AML-193 (cell line): ENCODE measurements at regions not wholly inside any gene's neighbourhood (a gene's known extent, or its start where the extent isn't known, plus 50 kb on each side); places are given as distances from the start of the nearest gene placed in this dataset.

ENCODE experiments used
- DNase-seq, 2 experiments: peaks; one replicate each; lab custom pipeline; 2025; lab: John Stamatoyannopoulos, UW

DNA sequence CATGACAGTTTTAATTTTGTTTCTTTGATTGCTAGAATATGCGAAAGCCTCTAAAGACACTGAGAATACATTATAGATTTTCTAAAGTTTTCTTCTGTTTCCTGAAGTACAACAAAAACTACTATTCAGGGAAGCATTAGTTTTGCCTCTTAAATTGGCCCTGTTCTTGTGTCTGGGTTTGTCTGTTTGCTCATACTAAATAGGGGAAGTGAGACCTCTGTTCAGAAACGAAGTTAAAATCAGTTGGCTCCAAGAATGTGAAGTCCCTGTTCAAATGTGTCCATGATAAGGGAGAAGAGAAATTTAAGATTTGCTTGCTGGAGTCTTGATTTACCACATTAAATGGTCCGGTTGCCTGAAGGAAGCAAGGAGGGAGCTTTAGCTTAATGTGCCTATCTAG is 327.3 kb upstream of the GBE1 start:
- no peak for DNase-seq

DNA sequence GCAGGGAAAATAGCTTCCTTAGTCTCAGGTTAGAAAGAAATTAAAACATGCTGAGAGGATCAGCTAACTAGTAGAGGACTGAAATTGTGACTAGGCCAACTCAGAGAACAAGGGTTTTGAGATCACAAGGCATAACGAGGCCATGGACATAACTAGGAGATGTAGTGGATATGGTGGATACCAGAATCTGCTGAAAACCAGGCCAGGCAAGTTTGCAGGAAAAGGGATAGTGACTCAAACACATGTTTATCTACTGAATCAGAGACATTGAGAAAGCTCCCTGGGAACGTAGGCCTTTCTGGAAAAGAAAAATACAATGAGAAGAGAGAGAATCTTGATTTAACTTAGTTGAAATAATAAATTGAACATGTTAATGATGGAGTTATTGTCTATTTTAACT is 326.5 kb upstream of the GBE1 start:
- no peak for DNase-seq

DNA sequence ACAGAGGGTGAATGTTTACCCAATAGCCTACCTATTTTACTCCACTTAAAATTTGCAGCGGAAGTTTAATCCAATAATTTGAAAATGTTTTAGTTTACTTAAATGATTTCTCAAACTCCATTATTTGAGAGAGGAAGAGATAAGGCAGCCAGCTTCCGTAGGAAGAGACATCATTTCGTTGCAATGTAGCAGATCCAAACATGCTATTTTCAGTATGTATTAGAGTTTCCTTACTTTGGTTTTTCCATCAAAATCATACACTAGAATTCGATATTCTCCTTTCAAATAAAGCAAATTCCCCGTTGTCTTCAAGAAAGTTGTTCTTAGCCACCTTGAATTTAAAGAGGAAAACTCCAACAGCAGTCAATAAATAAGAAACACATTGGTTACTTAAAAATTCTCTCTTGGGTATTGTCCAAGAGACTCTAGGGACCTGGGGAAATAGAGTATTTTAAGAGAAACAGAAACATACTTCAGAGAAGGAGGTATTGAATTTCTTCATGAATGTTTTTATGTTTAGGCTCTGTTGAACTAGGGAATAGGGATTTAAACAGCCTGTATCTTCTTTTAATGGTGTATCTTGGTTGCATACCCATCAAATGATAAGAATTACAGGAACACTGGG is 324.5 kb upstream of the GBE1 start:
- DNase-seq = no peak

DNA sequence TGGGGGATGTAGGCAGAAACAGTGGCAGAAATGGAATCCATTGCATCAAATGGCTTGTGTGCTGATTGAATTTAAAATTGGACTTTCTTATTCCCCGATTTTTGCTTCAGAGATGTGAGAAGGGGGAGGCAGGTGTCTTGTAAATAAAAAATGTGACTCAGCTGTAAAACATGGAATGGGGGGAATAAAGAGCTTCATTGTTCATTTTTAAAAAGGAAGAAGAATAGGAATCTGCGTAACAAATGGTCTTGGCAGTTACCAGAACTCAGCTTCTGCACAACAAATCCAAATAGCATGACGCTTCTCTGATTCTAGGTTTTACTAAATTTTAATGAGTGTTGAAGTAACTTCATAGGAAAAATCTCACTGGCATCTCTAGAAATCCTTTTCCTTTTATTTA is 323.9 kb upstream of the GBE1 start:
- no peak for DNase-seq

DNA sequence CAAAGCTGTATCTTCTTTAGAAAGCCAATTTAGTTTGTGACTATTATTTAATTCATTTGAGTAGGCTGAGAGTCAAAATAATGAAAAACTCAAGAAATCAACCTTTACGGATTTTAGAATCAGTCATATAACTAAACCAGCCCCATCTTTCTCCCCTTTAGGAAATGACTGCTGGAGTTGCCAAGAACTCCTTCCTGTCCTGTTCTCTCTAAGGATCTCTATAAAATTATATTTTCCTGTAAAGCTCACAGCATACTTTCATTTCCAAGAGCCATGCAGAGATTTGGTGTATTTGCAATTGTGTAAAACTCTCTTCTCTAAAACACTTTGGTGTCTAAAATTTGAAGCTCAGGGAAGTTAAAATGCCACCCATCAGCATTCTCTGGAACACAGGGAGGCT is 323.4 kb upstream of the GBE1 start:
- DNase-seq = no peak

DNA sequence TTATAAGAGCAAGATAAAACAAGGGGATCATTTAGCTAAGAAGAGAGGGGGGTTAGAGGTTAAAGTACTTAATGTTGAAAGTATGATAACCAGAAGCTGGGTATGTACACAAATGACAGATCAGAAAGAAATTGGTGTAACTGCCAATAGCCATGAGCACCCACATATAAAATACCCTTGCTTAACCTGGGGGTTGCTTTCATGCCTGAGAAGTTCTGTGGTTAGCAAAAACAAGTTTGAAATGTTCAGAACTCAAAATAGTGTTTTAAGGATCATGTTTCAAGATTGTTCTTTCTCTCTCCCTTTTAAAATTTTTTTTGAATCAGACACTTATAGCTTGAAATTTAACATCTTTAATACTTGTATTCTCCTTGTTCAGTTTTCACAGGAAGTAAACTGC is 321.4 kb upstream of the GBE1 start:
- no peak for DNase-seq

DNA sequence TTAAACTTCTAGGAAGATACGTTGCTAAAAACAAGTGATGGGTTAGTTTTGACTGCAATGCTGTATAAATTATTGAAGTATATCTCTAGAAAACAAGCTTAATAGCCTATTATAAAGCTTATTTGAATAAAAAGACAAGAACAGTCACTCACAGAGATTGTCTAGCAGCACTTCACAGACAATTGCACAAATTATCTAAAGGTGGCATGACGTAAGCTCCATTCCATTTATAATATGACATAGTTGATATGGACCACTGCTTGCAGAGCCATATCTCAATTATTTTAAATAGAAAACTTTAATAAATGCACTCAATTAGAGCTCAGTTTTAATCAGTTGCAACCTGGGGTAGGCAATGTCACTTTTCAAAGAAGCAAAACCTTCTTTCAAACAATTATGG is 319.9 kb upstream of the GBE1 start:
- no peak for DNase-seq

DNA sequence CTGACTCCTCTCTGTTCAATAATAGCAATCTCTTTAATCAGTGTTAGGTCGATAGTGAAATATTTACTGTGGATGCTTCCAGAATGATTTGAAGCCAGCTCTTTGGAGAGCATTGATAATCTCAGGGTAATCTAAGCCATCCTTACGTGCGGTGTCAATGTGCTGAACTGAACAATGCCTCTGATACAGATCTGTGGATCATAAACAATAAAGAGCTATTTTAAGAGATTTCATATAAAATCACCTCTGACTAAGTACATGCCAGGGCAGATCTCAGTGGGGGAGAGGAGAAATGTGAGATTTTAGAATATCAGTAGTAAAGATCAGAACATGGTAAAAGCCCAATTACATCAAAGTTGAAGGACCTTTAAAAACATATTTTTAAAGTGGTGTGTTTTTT is 319.3 kb upstream of the GBE1 start:
- DNase-seq = no peak

DNA sequence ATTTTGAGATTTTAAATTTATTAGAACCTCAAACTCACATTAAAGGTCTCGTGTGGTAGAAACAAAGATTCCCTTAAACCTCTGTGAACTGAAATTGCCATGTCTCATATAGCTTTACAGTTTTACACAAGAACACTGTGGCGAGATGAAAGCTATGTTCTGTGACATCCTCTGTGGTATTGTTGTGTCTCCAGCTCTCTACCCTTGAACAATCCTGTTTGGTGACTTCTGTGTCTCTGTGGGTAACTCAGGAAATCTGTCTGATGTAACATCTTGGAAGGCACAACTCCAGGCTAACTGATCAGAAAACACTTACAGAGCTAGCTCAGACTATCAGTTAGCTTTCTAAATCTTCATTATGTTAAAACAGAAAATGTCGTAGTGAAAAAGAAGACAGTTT is 318.8 kb upstream of the GBE1 start:
- peak; percentile 31 to 42 for DNase-seq

DNA sequence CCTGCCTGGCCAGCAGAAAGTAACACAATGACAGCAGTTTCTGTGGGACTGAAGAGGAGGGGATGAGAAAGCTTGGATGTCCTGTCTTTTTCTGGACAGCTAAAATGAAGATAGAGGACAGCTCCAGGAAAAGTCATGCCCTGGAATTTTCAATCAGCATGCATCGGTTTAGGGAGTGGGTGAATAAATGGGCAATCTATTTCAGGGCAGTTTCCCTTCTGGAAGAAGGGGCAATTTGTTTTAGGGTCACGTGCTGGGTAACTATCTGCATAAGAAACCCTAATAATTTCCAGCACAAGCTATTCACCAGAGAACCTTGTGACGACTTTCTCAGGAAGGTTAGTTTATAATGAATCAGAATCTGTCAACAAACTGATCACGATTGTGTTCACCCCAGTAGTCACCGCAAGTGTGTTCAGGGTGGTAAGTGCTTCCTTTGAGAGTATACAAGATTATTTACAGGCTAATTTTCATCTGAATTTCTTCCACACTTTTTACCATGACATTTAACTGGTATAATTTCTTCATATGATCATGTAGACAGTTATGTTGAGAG is 318.0 kb upstream of the GBE1 start:
- no peak for DNase-seq

DNA sequence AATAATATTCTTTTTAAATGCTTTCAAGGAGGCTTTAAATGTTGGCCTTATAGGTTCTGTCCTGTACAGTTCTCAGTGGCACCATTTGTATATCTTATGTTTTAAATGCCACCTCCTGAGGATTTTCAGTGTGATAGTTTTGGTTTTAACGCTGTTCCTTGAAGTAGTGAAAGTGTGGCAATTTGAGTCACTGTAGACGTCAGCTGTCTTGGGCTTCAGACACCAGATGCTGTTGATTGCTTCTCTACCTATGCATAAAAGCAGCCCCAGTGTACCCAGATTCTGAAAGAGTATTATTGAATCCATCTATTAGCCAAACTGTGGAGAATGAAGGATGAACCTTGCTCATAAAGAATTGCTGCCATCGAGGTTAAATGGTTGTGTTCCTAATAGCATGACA is 316.8 kb upstream of the GBE1 start:
- no peak for DNase-seq

DNA sequence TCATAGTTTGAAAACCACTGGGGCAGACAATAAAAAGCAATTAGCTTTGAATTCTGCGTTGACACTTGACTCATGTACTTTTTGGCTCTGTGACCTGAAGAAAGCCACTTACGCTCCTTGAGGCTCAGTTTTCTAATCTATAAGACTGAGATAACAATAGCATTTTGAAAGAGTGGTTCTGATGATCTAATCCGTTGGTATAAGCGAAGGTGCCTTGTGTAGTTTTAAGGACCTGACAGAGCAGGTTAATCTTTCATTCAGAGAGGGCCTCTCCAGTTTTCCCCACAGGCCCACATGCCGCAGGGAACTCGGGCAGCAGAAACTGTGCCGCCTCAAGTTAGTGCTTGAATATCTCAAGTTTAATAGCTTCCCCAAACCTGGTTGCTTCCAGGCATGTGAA is 306.0 kb upstream of the GBE1 start:
- no peak for DNase-seq

DNA sequence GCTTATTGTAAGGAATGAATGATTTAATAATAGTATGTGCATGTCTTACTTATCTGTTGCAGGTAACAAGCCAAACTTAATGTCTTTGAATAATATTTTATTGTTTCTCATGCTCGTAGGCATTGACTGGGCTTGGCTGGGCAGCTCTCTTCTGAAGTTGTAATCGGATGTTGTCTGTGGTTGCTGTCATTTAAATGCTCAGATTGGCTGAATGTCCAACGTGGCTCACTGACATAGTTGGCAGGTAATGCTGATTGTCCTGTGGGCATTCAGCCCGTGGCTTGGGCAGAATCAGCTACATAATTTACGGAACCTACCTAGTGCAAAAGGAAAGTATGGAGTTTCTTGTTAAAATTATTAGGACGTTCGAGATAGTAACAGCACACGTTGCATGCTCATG is 297.4 kb upstream of the GBE1 start:
- no peak for DNase-seq

DNA sequence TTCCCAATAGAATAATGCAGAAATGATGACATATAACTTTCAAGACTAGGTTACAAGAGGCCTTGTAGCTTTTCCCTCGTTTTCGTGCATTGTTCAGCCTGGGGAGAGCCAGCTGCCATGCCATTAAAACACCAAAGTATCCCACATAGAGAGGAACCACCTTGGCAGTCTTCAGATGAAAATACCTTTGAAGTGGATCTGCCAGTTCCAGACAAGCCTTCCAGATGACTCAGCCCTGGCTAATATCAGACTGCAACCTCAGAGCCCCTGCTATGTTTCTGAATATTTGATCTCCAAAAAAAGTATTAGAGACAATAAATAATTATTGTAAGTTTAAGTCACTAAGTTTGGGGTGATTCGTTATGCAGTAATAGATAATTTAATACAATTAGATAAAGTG is 294.3 kb upstream of the GBE1 start:
- no peak for DNase-seq

DNA sequence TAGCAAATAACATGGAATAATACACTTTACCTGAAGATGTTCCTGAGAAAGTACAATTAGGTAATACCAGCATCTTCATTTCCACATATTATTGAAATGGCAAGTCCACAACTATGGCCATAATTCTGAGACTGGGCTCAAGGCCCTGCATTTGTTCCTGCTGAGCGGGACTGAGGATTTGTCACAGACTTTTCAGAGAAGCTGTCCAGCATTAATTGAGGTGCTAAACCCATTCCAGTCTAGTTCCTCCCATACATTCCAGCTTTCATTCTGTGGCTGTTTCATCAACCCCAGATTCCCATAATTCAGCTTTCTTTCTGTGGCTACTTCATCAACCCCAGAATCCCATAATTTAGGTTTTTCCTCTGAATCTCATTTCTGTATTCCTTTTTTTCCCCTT is 293.4 kb upstream of the GBE1 start:
- no peak for DNase-seq

DNA sequence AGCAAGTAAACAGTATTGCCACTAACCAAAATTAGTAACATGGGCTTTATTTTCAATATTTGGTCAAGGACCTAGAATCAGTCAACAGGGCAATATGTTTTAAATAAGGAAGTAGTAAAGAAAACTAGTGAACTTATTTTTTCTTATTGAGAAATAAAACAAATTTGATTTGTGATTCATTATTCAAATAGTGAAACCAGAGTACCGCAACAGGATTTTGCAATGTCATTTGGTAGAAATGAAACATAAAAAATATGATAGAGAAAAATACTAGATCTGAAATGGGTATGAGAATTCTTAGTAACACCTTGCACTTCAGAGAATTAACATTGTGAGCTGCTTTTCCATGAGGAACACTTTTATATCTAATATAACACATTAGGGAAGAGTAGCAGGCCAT is 291.8 kb upstream of the GBE1 start:
- peak in 1 of 2 experiments; percentile 3 for DNase-seq

DNA sequence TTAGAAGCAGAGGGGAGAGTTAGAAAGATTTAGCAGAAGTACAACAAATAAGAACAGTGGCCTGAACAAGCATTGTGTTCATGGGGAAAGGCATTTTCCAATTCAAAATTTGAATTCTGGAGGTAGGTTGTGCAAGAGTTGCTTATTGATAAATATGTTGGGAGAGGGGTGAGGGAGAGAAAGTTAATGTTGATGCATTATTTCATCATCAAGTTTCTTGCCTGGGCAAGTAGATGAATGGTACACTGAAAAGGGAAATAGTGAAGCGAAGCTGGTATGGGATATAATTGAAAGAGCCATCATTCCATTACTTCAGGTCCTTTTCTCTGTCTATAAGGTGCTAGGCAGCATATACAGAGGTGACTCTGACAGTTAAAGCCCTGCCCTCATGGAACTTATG is 288.9 kb upstream of the GBE1 start:
- DNase-seq = no peak

DNA sequence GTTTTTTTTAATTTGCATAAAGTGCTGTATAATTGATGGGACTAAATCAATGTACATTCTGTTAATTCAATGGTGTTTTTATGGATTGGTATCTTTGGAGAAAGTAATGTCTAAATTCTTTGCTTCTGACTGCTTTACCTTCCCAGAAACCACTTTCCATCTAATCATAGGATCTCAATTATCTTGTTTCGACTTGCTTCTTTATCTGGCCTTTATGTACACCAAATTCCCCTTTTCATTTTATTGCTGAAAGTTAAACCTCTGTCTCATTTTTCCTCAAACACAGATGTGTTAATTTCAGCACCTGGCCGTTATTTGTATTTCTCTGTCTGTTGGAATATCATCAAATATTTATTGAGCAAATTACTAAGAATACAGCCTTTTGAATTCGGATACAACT is 287.3 kb upstream of the GBE1 start:
- DNase-seq = no peak

DNA sequence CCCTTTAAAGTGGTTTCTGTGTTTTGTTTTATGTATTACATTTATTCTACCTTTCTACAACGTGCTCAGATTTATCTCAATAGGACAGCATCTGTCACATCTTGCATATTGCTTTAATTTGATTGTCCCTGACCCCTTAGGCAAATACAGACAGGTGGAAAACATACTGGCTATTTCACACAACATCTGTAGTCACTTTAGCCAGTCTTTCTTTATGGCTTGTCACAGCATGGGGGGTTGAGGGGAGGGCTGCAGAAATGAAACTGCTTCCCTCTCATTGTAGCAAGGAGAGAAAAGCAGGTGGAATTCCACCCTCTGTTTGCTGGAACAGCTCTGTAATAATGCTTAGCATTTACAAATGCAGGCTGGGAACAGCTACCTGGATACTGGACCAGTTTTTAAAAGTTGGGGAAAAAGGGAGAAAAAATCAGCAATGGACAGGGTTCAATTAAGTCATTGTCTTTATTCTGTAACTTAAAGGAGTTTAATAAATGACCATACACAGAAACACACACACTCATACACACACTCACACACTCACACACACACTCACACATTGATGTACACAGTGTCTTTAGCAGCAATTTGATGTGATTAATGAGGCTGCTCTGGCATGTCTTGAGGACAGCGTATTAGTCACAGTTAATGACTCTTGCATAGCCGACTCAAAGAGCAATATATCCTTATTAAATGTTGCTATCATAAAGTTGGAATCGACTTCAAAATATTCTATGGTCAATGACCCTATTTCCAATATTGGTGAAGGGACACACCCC is 283.7 kb upstream of the GBE1 start:
- DNase-seq = no peak

DNA sequence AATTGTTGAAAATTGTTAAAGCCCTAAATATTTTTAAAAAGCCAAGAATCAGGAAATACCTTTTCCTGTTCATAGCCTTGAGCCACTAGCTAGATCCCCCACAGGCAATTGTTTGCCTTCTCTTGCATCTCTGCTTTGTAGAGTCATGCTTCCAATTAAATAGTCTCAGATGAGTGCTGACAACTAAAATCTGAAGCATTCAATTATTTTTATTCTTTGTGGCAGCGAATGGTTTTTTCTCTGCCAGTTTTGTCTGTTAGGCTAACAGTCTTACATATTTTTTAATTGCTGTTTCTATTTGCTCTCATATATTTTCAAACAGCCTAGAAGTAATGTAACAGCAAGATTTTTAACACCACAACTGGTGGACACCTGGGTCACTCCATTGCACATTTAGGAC is 277.1 kb upstream of the GBE1 start:
- DNase-seq = no peak

DNA sequence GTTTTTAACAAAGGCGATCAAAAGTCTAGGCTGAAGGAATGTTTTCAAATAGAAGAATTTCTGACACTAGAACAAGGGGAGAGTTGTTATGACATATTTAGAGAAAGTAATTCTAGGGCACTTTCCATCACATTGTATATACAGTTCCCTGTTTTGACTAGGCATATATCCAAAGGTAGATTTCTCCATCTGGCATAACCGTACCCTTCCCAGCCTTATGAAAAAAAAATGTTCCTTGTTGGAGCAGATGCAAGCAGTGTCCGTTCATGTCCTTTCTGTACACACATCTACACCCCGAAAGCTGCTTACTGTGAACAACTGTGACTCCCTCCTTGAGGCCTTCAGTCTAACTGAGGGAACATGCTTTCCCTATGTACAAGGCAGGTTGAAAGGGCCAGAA is 271.7 kb upstream of the GBE1 start:
- DNase-seq = no peak

DNA sequence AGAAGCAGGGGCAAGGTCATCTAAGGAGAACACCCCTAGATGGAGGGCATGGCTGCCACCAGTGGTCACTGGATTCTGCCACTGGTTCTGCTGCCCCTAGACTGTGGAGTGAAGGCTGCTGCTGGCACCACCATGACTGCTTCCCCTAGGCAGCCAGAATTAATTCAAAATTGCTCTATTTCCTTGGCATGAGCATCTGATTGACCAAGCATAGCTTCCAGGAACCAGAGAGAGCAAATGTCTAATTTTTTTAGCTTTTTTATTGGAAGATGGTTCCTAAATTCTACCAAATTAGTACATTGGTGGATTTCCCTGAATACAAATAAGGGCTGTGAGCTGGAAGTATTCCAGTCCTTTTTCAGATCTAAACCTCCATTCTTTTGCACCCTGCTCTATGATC is 270.2 kb upstream of the GBE1 start:
- no peak for DNase-seq

DNA sequence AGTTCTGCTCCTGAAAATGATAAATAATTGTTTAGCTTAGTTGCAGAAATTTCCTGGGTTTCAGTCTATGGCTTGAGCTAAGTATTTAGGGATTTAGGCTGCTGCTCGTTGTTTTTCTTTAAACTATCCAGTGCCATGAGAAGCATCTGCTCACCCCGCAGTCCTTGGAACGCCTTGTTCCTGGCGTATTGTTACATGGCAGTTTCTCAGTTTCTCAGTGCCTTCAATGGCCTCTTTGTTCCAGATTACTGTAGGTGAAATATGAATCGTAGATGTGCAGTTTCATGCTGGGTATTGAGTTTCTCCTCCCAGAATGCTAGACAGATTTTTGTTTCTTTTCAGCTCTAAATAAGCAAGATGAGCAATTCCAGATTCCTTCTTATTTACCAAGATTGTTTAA is 269.5 kb upstream of the GBE1 start:
- DNase-seq = no peak

DNA sequence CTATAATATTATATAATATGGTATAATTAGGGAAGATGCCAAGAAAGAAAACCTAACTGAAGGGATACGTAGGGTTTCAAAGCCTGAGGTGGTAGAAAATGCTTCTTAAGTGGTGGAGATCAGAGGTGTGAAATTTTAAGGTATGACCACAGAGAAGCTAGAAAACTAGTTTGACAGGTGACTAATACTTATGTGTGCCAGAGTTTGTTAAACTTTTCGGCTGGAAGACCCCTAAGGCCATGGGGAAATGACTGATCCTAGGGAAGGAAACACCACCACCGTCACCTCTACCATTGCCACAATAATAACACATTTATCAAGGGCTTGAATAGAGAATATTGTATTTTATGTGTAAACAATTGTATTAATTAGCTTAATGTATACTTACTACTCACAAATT is 261.4 kb upstream of the GBE1 start:
- no peak for DNase-seq
